Stimulated activated CD4-positive, alpha-beta T cell treated with anti-CD3 and anti-CD28 coated beads, Interleukin-2, amount 100 ng/mL, for 24 hours (primary cell): ENCODE measurements at regions not wholly inside any gene's neighbourhood (a gene's known extent, or its start where the extent isn't known, plus 50 kb on each side); places are given as distances from the start of the nearest gene placed in this dataset.
"Not testable (repeated sequence)": the region's sequence is repeated elsewhere in the genome, so short reads cannot be mapped to it uniquely, and the experiment has no call there.

ENCODE experiments used
- DNase-seq, 2 donors: peaks; one replicate each; pipeline ENCODE4 v3.0.0-alpha.2; 2020

GRCh38 chr3:34844323-34844620 lies 795.1 kb upstream of the ARPP21 start:
- DNase-seq: no peak

DNA sequence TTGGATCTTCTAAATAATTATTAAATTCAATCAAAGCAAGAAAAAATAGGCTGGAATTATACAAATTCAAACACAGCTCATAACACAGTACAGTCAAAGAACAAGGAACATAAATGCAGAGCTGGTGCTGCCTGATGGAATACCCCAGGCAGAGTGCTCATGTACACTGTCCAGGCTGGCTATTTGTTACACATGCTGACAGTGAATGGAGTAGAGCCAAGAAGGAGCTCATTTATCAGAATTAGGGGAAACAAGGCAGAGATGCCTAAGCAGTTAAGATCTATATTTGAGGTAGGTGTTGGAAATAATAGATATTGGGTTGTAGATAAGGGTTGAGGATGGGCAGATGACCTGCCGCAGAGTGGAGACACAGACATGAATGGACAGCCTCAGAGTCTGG lies 788.2 kb upstream of the ARPP21 start:
- DNase-seq: no peak

DNA sequence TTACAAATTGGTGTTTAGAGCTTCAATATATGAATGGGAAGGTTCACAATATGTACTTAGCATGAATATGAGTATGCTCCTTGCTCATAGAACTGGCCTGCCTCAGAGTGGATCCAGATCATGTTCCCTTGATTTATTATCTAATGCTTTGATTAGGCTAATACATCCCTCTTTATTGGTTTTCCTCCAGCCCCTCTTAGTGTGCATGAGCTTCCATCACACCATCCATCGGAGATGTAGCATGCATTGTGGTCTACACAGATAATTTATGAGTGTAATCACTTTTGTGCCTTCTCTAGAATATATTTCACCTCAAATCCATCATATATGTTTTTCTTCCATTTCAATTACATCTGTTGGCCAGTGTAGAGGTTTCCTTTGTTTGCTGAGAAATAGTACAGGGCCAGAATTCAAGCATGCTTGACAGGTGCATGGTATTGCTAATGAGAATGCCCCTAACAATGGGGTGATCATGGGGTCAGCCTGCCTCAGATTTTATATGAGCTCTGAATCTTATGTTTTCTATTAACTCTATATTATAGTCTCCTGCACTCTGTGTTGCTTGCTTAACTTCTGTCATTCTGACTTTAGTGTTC lies 786.4 kb upstream of the ARPP21 start:
- no peak for DNase-seq

DNA sequence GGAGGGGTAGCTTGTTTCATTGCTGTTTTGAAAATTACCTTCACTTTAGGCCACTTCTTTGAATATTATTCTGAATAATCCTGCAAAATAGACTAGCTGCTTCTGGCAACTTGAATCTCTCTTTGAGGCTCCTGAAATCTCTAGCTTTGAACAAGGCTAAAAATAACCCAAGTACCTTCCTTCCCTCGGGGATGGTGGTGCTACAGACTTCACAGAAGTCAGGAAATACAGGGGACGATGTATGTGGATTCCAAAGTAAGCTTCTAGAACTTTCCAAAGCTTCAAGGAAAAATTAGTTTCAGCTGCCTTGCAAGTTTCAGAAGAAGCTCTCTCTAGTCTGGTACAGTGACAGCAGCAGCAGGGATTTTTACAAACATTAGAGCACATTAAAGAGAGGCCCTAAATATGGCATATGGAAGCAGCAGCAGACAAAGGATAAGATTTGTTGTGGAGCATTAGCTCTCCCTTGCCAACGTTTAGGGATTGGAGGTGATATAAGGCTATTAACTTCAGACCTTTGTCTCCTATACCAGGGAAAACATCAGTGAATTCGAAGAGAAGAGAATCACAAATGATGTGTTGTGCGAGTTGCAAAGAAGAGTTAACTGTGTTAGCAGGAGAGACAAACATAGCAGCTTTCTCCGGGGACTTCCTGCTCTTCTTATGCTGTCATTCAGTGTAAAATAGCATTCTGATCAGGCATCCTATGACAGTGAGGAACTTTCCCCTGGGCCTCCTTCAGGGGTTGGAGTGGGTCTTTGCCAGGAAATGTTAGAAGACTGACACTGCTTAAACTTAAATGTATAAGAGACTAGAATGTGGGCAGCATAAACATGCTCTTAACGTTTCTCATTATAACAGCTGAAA lies 783.0 kb upstream of the ARPP21 start:
- DNase-seq: no peak

DNA sequence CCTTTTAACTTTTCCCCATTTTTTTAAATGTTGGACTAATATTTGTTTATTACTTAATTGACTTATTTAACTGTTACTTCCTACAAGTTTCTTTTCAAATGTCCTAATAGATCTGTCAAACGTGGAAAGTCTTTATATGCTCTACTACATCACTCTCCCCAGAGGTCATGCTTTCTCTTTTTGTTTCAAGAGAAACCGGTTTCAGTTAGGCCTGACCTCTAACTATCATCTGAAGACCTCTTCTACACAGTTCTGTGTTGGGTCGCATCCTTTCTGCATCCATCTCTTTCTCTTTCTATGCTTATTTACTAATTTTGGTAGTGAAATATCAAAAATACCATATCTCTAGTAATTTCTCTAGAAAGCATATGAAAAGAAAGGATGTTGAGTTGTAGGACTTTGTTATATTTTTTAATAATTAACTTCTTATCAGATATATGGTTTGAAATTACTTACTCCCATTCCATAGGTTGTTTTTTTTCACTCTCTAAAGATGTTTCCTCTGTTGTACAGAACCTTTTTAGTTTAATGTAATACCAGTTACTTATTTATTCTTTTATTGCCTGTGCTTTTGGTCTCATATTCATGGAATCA lies 781.2 kb upstream of the ARPP21 start:
- no peak for DNase-seq

DNA sequence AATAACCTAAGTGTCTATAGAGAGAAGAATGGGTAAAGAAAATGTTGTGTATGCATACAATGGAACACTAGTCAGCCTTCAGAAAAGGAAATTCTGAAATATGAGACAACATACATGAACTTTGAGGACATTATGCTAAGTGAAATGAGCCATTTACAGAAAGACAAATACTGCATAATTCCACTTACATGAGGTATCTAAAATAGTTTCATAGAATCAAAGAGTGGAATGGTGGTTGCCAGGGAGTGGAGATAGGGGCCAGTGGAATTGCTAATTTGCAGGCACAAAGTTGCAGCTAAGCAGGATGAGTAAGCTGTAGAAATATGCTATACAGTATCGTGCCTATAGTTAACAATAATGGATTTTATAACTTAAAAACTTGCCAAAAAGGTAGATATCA lies 779.6 kb upstream of the ARPP21 start:
- no peak for DNase-seq

DNA sequence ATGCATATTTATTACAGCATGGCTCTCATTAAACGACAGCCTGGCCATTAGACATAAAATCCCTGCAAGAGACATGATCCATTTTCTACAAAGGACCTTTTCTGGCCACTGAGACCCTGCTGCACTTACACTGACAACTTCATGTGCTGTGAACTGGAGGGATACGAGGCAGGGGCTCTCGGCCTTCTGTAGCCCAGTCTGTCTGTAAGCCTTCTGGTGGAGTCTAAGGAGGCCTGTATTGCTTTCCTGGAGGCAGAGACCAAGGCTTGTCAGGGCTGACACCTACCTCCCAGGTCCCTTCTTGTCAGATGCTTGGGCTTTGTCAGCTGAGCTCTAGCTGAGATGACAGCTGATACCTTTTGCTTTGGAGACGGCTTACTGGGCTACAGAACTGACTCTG lies 776.9 kb upstream of the ARPP21 start:
- no peak for DNase-seq

DNA sequence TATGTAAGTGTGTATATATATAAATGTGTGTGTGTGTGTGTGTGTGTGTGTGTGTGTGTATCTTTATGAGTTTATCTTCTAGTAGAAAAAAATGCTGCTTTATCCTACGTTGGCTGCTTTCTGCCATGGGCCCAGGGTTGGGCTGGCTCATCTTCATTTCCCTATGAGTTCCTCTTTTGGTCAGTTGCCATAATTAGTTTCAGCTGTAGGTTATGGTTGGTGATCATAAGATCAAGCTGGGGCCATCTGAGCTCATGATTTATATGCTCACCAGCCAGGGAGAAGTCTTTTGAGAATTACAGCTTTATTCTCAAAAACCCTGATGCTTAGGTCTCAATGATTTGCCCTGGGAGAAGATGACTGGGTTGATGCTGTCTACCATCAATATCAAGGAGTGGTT lies 775.8 kb upstream of the ARPP21 start:
- DNase-seq: no peak

- DNase-seq: no peak
Measured at GRCh38 chr3:34864011-34864410, 775.3 kb upstream of the ARPP21 start.

DNA sequence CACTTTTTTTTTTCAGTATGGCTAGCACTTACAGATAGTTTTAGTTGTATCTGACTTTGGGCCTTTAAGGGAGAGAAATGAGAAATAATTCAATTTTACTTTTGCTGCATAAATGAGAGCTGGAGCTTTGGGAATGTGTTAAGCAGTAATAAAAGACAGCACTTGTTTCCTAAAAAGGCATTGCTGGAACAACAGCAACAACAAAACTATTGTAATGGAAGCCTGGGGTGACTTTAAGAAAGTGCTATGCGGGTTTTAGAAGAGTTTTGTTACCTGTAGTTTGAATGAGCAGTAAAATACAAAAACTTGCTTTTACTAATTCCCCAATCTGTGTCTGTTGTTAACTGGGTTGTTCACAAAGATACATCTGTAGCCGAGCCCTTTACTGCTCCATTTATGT lies 774.0 kb upstream of the ARPP21 start:
- DNase-seq: no peak

- DNase-seq: no peak
Measured at GRCh38 chr3:34868935-34869334, 770.4 kb upstream of the ARPP21 start.

- no peak for DNase-seq
Measured at GRCh38 chr3:34869696-34870095, 769.6 kb upstream of the ARPP21 start.

DNA sequence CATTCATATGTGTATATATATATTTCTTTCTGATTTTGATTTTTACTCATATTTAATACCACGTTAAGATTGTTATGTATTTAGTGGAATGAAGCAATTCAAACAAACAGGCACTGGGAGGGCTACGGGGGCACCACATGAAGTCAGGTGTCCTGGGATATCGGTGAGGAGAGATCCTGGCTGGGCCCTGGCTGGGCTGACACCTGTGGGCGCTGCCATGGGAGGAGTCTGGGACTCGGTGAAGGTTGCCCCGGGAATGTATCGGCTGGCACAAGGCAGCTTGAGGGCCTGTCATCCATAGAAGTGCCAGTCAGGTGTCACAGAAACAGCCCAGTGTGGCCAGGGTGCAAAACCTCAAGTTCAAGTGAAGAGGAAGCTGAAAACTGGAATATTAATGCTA lies 766.9 kb upstream of the ARPP21 start:
- no peak for DNase-seq

GRCh38 chr3:34876997-34877396 lies 762.3 kb upstream of the ARPP21 start:
- DNase-seq: no peak

GRCh38 chr3:34878488-34878887 lies 760.8 kb upstream of the ARPP21 start:
- no peak for DNase-seq

DNA sequence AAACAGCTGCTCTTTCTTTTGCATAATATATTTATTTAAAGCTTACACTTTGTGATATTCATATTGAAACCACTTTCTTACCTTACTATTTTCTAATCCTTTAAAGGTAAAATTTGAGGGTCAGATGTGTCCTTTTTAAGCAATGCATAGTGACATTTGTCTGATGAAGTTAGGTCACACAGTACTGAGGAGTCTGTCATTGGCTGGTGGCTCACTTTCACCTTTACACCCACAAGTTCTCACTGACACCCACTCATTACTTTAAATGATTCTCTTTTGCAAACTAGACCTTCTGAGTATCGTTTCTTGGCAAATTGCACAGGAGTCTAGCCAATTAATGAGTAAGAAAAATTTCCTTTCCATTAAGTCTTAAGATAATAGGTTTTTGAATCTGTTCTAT lies 758.3 kb upstream of the ARPP21 start:
- DNase-seq: no peak

GRCh38 chr3:34882764-34883163 lies 756.6 kb upstream of the ARPP21 start:
- no peak for DNase-seq

- DNase-seq: no peak
Measured at GRCh38 chr3:34884007-34884406, 755.3 kb upstream of the ARPP21 start.

DNA sequence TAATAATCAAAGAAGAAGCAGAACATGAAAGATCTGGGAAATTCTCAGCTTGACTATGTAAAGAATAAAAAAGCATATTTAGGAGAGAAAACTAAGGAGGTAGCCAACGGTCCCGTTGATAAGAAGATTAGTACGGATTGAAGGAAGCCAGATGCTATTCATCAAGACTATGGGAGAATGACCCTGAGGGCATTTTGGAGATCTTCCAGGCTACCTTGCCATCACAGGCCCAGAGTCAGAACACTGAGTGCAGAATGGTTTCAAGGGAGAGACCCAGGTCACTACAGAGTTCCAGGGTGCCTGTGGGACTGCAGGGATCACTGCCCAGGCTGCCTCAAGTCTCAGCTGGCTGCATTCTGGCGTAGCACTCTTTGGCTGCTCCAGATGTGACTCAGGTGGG lies 752.9 kb upstream of the ARPP21 start:
- DNase-seq: no peak

DNA sequence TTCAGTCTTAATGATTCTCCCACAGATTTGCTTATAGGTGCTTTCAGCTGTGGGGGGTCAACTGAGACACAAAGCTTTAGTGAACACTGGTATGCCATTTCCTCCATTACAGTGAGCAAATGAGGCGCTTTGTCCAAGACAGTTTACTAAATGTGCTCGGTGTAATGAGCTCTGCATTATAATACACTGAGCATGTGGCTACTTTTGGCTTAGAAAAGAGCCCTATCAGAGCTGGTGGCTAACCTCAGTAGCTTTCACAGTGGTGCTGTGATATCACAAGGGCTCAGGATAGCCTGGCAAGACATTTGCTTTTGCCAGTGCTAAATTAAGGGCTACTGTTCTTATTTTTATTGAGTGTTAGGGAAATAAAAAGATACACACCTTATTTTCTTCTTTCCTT lies 749.7 kb upstream of the ARPP21 start:
- DNase-seq: no peak

GRCh38 chr3:34890247-34890646 lies 749.1 kb upstream of the ARPP21 start:
- no peak for DNase-seq

- no peak for DNase-seq
Measured at GRCh38 chr3:34891941-34892340, 747.4 kb upstream of the ARPP21 start.

DNA sequence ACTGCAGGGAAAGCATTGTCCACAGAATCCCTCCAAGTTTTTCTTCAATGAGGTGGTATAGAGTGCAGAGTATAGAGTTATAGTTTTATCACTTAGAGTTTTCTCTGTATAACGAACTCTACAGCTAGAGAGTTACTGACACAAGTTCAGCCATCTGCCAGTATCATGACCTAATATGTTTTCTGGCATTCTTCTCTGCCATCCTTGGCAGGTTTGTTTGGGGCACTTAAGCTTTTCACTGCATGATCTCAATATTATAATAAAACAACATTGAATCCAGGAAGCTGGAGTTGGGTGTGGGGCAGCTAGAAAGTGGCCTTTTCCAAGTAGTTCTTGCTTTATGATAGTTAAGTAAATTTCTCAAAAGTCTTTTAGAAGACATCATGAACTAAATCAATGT lies 743.5 kb upstream of the ARPP21 start:
- no peak for DNase-seq

GRCh38 chr3:34909679-34910078 lies 729.6 kb upstream of the ARPP21 start:
- not testable (repeated sequence) for DNase-seq

GRCh38 chr3:34919025-34919424 lies 720.3 kb upstream of the ARPP21 start:
- no peak for DNase-seq
